Central memory CD8-positive, alpha-beta T cell (primary cell): ENCODE measurements at regions not wholly inside any gene's neighbourhood (a gene's known extent, or its start where the extent isn't known, plus 50 kb on each side); places are given as distances from the start of the nearest gene placed in this dataset.

Experiments used
- ATAC-seq: fragments of 150-1000 bp; cut with Tn5 transposase; replicated peaks from 2 replicates; pipeline ENCODE4 v1.10.0; 2022; ENCODE audit warnings: mild to moderate bottlenecking, moderate FRiP score, moderate number of reproducible peaks; ENCODE audit not compliant: poor library complexity, severe bottlenecking; ENCODE audit errors: extremely low read depth
- DNase-seq, 2 donors: peaks; one replicate each; pipeline ENCODE4 v3.0.0; 2021; ENCODE audit warnings: low spot score in 2 of 2
- H3K27ac Mint-ChIP-seq: one replicate; pipeline ENCODE4 v1.8.0; 2022; ENCODE audit warnings: low read depth, mild to moderate bottlenecking, moderate library complexity, mixed read lengths
- H3K27me3 Mint-ChIP-seq: one replicate; pipeline ENCODE4 v1.8.0; 2022; ENCODE audit warnings: mixed read lengths
- H3K36me3 Mint-ChIP-seq: one replicate; pipeline ENCODE4 v1.8.0; 2022; ENCODE audit warnings: mild to moderate bottlenecking, moderate library complexity, mixed read lengths; ENCODE audit not compliant: insufficient read depth
- H3K4me1 Mint-ChIP-seq: one replicate; pipeline ENCODE4 v1.8.0; 2022; ENCODE audit warnings: mixed read lengths
- H3K4me3 Mint-ChIP-seq: one replicate; pipeline ENCODE4 v1.8.0; 2022; ENCODE audit warnings: mild to moderate bottlenecking, moderate library complexity, mixed read lengths
- H3K9me3 Mint-ChIP-seq: one replicate; pipeline ENCODE4 v1.8.0; 2022; ENCODE audit warnings: mixed read lengths

DNA sequence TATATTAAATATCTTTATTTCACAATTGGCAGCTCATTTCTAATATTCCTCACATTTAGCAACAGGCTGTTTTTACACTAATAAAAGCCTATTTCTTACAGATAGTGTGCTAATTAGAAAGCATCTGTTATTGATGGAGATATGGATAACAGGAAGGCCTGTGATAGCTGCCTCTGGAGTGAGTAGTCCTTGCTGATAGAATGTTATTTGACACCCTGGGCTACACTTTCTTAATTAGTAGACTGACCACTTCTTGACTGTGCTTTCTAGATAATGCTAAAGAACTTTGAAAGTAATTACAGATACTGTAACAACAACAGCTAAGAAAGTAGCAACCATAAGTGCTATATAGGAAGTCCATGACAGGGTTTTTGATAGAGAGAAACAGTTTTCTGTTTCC, 554.3 kb downstream of the DIAPH3 start:
- H3K27ac Mint-ChIP-seq = no peak overlapping the region
- H3K9me3 Mint-ChIP-seq = peaks cover 2% of the 10 kb centered on the region
- H3K4me1 Mint-ChIP-seq = no peaks in the 10 kb centered on the region
- no peak for ATAC-seq
- no peaks in the 10 kb centered on the region for H3K36me3 Mint-ChIP-seq
- DNase-seq = no peak
- no peak overlapping the region for H3K4me3 Mint-ChIP-seq
- H3K27me3 Mint-ChIP-seq = no peaks in the 10 kb centered on the region
